ENCODE measurements at regions not wholly inside any gene's neighbourhood (a gene's known extent, or its start where the extent isn't known, plus 50 kb on each side); places are given as distances from the start of the nearest gene placed in this dataset.
A peak's percentile ranks its signal among the peaks of the same experiment; 100 is the strongest.

- no peak for DNase-seq
Measured at GRCh38 chr1:47709019-47709871, 271.4 kb downstream of the FOXD2 start.

- no peak for DNase-seq
Measured at GRCh38 chr1:47709872-47710231, 272.0 kb downstream of the FOXD2 start.

GRCh38 chr1:47710329-47711071, 272.7 kb downstream of the FOXD2 start:
- DNase-seq = peak; percentile 66
